ENCODE measurements at regions not wholly inside any gene's neighbourhood (a gene's known extent, or its start where the extent isn't known, plus 50 kb on each side); places are given as distances from the start of the nearest gene placed in this dataset.

DNA sequence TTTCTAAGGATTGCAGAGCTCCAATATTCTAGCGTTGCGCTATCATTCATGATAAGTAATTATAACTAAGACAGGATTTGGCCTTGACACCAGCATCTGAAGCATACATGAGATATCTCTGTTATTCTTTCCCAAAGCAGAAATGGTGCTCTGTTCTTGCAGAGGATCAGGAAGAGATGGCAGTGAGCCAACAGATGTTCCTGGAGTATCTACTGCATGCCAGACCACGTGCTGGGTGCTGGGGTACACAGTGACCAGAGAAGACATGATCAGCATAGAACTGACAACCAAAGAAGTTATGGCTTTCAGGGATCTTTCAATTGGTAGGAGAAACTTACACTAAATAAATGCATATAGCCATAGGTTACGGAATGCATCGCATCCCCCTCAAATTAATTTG lies 63.7 kb upstream of the PLXNA4 start:
- no peak overlapping the region for H3K27ac ChIP-seq
- TF ChIP-seq, protein P1, sequence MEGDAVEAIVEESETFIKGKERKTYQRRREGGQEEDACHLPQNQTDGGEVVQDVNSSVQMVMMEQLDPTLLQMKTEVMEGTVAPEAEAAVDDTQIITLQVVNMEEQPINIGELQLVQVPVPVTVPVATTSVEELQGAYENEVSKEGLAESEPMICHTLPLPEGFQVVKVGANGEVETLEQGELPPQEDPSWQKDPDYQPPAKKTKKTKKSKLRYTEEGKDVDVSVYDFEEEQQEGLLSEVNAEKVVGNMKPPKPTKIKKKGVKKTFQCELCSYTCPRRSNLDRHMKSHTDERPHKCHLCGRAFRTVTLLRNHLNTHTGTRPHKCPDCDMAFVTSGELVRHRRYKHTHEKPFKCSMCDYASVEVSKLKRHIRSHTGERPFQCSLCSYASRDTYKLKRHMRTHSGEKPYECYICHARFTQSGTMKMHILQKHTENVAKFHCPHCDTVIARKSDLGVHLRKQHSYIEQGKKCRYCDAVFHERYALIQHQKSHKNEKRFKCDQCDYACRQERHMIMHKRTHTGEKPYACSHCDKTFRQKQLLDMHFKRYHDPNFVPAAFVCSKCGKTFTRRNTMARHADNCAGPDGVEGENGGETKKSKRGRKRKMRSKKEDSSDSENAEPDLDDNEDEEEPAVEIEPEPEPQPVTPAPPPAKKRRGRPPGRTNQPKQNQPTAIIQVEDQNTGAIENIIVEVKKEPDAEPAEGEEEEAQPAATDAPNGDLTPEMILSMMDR (conservative IDR thresholded peaks at IDR 0.05), result no peak
- TF ChIP-seq ZFX (IDR thresholded peaks at IDR 0.05), result no peak

DNA sequence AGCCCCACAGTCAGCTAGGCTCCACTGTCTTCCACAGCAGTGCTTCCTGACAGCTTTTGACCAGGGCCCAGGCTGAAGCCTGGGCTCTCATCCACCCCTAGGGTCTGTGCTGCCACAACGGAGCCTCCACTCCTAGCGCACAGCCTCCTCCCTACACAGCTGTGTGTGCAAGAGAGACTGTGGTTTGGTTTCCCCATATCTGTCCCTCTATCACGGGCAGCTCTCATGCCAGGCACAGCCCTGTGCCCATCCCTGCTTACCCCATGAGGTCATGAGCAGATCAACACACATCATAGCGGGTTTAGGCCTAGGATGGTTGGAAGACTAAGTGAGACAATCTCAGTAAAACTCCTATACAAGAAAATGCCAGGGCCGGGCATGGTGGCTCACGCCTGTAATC lies 61.7 kb upstream of the PLXNA4 start:
- H3K27ac ChIP-seq, result no peak overlapping the region
- TF ChIP-seq ZFX (IDR thresholded peaks at IDR 0.05), result no peak
- TF ChIP-seq, protein P1 (conservative IDR thresholded peaks at IDR 0.05), result no peak

DNA sequence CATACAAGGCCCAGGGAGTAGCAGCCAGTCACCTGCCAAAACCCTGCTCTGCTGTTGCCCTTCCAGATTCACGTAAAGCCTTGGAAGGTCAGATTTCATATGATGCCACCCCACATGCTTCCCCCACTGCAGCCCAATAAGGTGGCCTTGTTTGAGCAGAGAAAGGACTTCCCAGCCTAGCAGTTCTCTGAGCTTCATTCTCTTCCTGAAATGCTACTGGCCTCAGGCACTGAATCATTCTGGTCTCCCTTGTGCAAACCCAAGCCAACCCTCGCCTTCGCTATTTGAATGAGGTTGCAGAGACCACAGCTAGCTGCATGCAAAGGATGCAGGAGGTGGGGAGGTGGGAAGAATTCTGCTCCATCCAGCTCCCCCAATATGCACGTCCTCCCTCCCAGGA lies 60.3 kb upstream of the PLXNA4 start:
- no peak for TF ChIP-seq ZFX (IDR thresholded peaks at IDR 0.05)
- TF ChIP-seq, protein P1 (conservative IDR thresholded peaks at IDR 0.05), result no peak

DNA sequence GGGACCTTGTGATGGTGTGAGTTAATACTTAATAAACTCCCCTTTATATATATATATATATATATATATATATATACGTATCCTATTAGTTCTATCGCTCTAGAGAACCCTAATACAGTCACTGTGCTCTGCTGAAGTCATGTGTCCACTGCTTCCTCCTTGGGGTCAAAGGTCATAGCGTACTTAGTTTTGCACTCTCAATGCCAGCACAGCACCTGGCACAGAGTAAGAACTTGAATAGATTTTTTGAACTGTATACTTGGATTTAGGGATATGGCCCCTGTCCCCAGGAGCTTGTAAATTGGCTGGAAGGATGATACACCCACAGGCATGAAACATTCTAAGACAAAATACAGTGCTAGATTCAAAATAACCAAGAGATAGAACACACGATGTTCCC lies 58.9 kb upstream of the PLXNA4 start:
- no peak overlapping the region for H3K27ac ChIP-seq
- TF ChIP-seq, protein P1 (conservative IDR thresholded peaks at IDR 0.05), result no peak
- no peak for TF ChIP-seq ZFX (IDR thresholded peaks at IDR 0.05)

More for the DNA sequence above, 60.3 kb upstream of the PLXNA4 start:
- H3K27ac ChIP-seq, result no peak overlapping the region

DNA sequence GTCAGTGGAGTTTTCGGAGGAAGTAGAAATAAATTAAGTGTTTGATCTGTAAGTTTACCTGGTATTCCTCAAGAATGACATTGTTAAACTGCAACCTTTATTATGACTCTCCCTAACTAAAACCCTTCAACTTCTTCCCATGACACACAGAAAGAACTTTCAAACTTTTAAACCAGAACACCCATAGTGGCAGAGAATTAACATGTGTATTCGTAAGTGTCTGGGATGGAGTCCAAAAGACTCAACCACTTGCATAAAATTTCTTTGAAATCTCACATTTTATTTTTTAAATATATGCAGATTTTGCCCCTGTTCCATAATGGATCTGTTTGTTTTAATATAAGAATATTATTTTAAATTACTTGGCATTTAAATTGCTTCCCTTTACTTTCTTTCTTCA lies 54.6 kb upstream of the PLXNA4 start:
- H3K27ac ChIP-seq, result no peak overlapping the region
- no peak for TF ChIP-seq ZFX (IDR thresholded peaks at IDR 0.05)
- TF ChIP-seq, protein P1 (conservative IDR thresholded peaks at IDR 0.05), result no peak

All from C4-2B (cell line).